Activated gamma-delta T cell treated with Interleukin-2 at 50 U/mL for 16 hours (primary cell): ENCODE measurements at regions not wholly inside any gene's neighbourhood (a gene's known extent, or its start where the extent isn't known, plus 50 kb on each side); places are given as distances from the start of the nearest gene placed in this dataset.
"Not testable (repeated sequence)": the region's sequence is repeated elsewhere in the genome, so short reads cannot be mapped to it uniquely, and the experiment has no call there.

ENCODE experiments used
- DNase-seq: peaks from one replicate; pipeline ENCODE4 v3.0.0-alpha.2; 2020

- DNase-seq, result no peak
These were observed 573.5 kb downstream of the ANKRD50 start for GRCh38 chr4:124139044-124139443.

GRCh38 chr4:124143632-124144031 lies 568.9 kb downstream of the ANKRD50 start:
- no peak for DNase-seq

- DNase-seq, result no peak
These were observed 568.3 kb downstream of the ANKRD50 start for GRCh38 chr4:124144238-124144654.

- no peak for DNase-seq
These were observed 566.5 kb downstream of the ANKRD50 start for GRCh38 chr4:124146068-124146467.

GRCh38 chr4:124151031-124151430 lies 561.5 kb downstream of the ANKRD50 start:
- no peak for DNase-seq

- DNase-seq, result no peak
These were observed 560.4 kb downstream of the ANKRD50 start for GRCh38 chr4:124152132-124152531.

GRCh38 chr4:124155239-124155638 lies 557.3 kb downstream of the ANKRD50 start:
- DNase-seq, result no peak

GRCh38 chr4:124157396-124158083 lies 555.0 kb downstream of the ANKRD50 start:
- no peak for DNase-seq

GRCh38 chr4:124163401-124163800 lies 549.1 kb downstream of the ANKRD50 start:
- no peak for DNase-seq

- no peak for DNase-seq
These were observed 544.9 kb downstream of the ANKRD50 start for GRCh38 chr4:124167602-124168001.

GRCh38 chr4:124169524-124169923 lies 543.0 kb downstream of the ANKRD50 start:
- DNase-seq, result not testable (repeated sequence)

GRCh38 chr4:124173912-124174311 lies 538.6 kb downstream of the ANKRD50 start:
- DNase-seq, result no peak

- no peak for DNase-seq
These were observed 534.7 kb downstream of the ANKRD50 start for GRCh38 chr4:124177647-124178425.

- no peak for DNase-seq
These were observed 534.0 kb downstream of the ANKRD50 start for GRCh38 chr4:124178449-124179021.

GRCh38 chr4:124179506-124180186 lies 532.9 kb downstream of the ANKRD50 start:
- DNase-seq, result no peak

GRCh38 chr4:124181039-124181438 lies 531.5 kb downstream of the ANKRD50 start:
- DNase-seq, result no peak

GRCh38 chr4:124183231-124183630 lies 529.3 kb downstream of the ANKRD50 start:
- no peak for DNase-seq

GRCh38 chr4:124183926-124184325 lies 528.6 kb downstream of the ANKRD50 start:
- DNase-seq, result no peak

GRCh38 chr4:124184792-124185191 lies 527.7 kb downstream of the ANKRD50 start:
- DNase-seq, result no peak

GRCh38 chr4:124188595-124188994 lies 523.9 kb downstream of the ANKRD50 start:
- no peak for DNase-seq

- no peak for DNase-seq
These were observed 523.0 kb downstream of the ANKRD50 start for GRCh38 chr4:124189545-124189944.

GRCh38 chr4:124191329-124191728 lies 521.2 kb downstream of the ANKRD50 start:
- no peak for DNase-seq

- no peak for DNase-seq
These were observed 520.0 kb downstream of the ANKRD50 start for GRCh38 chr4:124192544-124192943.
